ENCODE measurements at regions not wholly inside any gene's neighbourhood (a gene's known extent, or its start where the extent isn't known, plus 50 kb on each side); places are given as distances from the start of the nearest gene placed in this dataset.

GRCh38 chr13:76378767-76379166 lies 507.4 kb downstream of the KCTD12 start:
- DNase-seq (ENCODE audit: low read depth in 3 of 3, low spot score in 1 of 3) = no peak

- no peak for DNase-seq (ENCODE audit: low read depth in 3 of 3, low spot score in 1 of 3)
Observed at GRCh38 chr13:76363682-76364289, 522.4 kb downstream of the KCTD12 start.

- DNase-seq (ENCODE audit: low read depth in 3 of 3, low spot score in 1 of 3) = no peak
Observed at GRCh38 chr13:76361868-76362267, 524.3 kb downstream of the KCTD12 start.

- no peak for DNase-seq (ENCODE audit: low read depth in 3 of 3, low spot score in 1 of 3)
Observed at GRCh38 chr13:76351541-76352229, 534.5 kb downstream of the KCTD12 start.

GRCh38 chr13:76350399-76350798 lies 535.8 kb downstream of the KCTD12 start:
- no peak for DNase-seq (ENCODE audit: low read depth in 3 of 3, low spot score in 1 of 3)

- DNase-seq (ENCODE audit: low read depth in 3 of 3, low spot score in 1 of 3) = no peak
Observed at GRCh38 chr13:76349700-76350099, 536.5 kb downstream of the KCTD12 start.

- DNase-seq (ENCODE audit: low read depth in 3 of 3, low spot score in 1 of 3) = no peak
Observed at GRCh38 chr13:76339649-76340048, 546.6 kb downstream of the KCTD12 start.

- DNase-seq (ENCODE audit: low read depth in 3 of 3, low spot score in 1 of 3) = no peak
Observed at GRCh38 chr13:76338003-76338402, 548.2 kb downstream of the KCTD12 start.

GRCh38 chr13:76336889-76337844 lies 549.0 kb downstream of the KCTD12 start:
- DNase-seq (ENCODE audit: low read depth in 3 of 3, low spot score in 1 of 3) = no peak

- no peak for DNase-seq (ENCODE audit: low read depth in 3 of 3, low spot score in 1 of 3)
Observed at GRCh38 chr13:76335463-76335862, 550.7 kb downstream of the KCTD12 start.

- DNase-seq (ENCODE audit: low read depth in 3 of 3, low spot score in 1 of 3) = no peak
Observed at GRCh38 chr13:76331943-76332712, 554.1 kb downstream of the KCTD12 start.

- DNase-seq (ENCODE audit: low read depth in 3 of 3, low spot score in 1 of 3) = no peak
Observed at GRCh38 chr13:76330761-76331160, 555.4 kb downstream of the KCTD12 start.

- DNase-seq (ENCODE audit: low read depth in 3 of 3, low spot score in 1 of 3) = no peak
Observed at GRCh38 chr13:76329866-76330580, 556.2 kb downstream of the KCTD12 start.

GRCh38 chr13:76329004-76329403 lies 557.2 kb downstream of the KCTD12 start:
- no peak for DNase-seq (ENCODE audit: low read depth in 3 of 3, low spot score in 1 of 3)

- DNase-seq (ENCODE audit: low read depth in 3 of 3, low spot score in 1 of 3) = no peak
Observed at GRCh38 chr13:76326343-76326742, 559.9 kb downstream of the KCTD12 start.

- no peak for DNase-seq (ENCODE audit: low read depth in 3 of 3, low spot score in 1 of 3)
Observed at GRCh38 chr13:76319921-76320320, 566.3 kb downstream of the KCTD12 start.

- no peak for DNase-seq (ENCODE audit: low read depth in 3 of 3, low spot score in 1 of 3)
Observed at GRCh38 chr13:76316998-76317527, 569.1 kb downstream of the KCTD12 start.

GRCh38 chr13:76314495-76314894 lies 571.7 kb downstream of the KCTD12 start:
- no peak for DNase-seq (ENCODE audit: low read depth in 3 of 3, low spot score in 1 of 3)

- DNase-seq (ENCODE audit: low read depth in 3 of 3, low spot score in 1 of 3) = no peak
Observed at GRCh38 chr13:76307142-76307541, 579.1 kb downstream of the KCTD12 start.

- DNase-seq (ENCODE audit: low read depth in 3 of 3, low spot score in 1 of 3) = no peak
Observed at GRCh38 chr13:76300688-76301087, 585.5 kb downstream of the KCTD12 start.

Data from stimulated activated CD4-positive, alpha-beta T cell treated with anti-CD3 and anti-CD28 coated beads, TNF-alpha, amount 100 ng/mL, for 1 hour (primary cell).